Stimulated activated naive CD8-positive, alpha-beta T cell treated with anti-CD3 and anti-CD28 coated beads, Interleukin-15, amount 100 ng/mL, for 72 hours (primary cell): ENCODE measurements at regions not wholly inside any gene's neighbourhood (a gene's known extent, or its start where the extent isn't known, plus 50 kb on each side); places are given as distances from the start of the nearest gene placed in this dataset.

ENCODE experiments used
- ATAC-seq: fragments of 150-1000 bp; cut with Tn5 transposase; 2 replicates; pipeline ENCODE4 v1.10.0; 2021; ENCODE audit warnings: mild to moderate bottlenecking, moderate library complexity
- DNase-seq, 2 donors: peaks; one replicate each; pipeline ENCODE4 v3.0.0; 2021 to 2022
- H3K27ac Mint-ChIP-seq, 2 donors: one replicate each; pipeline ENCODE4 v1.8.0; 2022; ENCODE audit warnings: mild to moderate bottlenecking in 2 of 2, mixed read lengths in 2 of 2, moderate library complexity in 2 of 2
- H3K27me3 Mint-ChIP-seq: one replicate; pipeline ENCODE4 v1.8.0; 2022; ENCODE audit warnings: mixed read lengths
- H3K4me1 Mint-ChIP-seq: one replicate; pipeline ENCODE4 v1.8.0; 2022; ENCODE audit warnings: mild to moderate bottlenecking, mixed read lengths
- H3K4me3 Mint-ChIP-seq, 2 donors: one replicate each; pipeline ENCODE4 v1.8.0; 2022; ENCODE audit warnings: mild to moderate bottlenecking in 2 of 2, mixed read lengths in 2 of 2, moderate library complexity in 1 of 2
- H3K9me3 Mint-ChIP-seq, 2 donors: one replicate each; pipeline ENCODE4 v1.8.0; 2022; ENCODE audit warnings: mixed read lengths in 2 of 2

DNA sequence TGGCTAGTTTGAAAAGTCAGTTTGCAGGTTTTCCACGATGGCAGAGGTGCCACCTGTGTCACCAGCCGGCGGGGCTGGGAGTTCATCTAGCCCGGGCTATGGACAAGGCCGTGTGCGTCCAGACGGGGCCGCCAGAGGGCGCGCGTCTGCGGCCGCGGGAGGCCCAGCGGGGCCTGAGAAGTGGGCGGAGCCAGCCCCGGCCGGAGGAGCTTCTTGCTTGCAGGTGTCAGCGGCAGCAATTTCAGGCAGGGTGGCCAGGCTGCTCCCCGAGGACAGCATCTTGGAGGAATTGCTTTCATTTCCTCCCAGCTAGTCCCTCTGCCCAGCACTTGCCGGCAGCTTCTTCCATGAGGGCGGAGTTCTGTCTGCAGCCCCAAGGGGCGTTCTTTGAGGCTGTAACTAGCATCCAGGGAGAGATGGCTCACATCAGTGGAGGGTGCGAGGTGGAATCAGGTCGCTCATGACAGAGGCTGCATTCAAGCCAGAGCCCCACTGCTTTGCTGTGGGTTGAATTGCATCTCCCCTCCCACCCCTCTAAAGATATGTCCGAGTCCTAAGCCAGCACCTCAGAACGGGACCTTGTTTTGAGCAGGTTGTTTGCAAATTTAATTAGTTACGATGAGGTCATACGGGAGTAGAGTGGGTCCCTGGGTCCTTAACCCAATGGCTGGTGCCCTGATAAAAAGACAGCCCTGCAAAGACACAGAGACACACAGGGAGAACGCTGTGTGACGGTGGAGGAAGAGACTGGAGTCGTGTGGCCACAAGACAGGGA lies 85.9 kb upstream of the MKI67 start:
- ATAC-seq = peak; percentile 79
- H3K27ac Mint-ChIP-seq = peak overlapping the region in 1 of 2 donors; percentile 92
- H3K9me3 Mint-ChIP-seq = no peaks in the 10 kb centered on the region
- DNase-seq = peak; percentile 85
- H3K4me3 Mint-ChIP-seq = peak overlapping the region; percentile 74 to 76
- H3K27me3 Mint-ChIP-seq = no peaks in the 10 kb centered on the region
- H3K4me1 Mint-ChIP-seq = peaks cover 22% of the 10 kb centered on the region

DNA sequence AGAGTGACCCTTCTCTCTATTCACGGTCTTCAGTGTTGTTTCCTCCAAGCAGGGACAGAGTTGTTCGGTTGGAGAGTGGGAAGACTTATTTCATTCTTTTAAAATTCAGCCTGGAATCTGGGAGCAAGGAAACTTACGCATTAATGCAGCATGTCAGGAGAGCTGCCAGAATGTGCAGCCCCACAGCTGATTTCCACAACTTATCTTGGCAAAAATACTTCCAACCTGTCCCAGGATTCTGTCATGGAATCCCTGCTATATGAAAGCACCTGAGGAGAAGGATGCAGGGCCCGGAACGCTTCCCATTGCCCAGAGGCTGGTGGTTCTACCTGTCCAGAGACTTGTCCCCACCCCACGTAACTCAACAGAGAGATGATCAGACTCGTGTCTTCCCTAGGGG lies 86.9 kb upstream of the MKI67 start:
- ATAC-seq (no peak), DNase-seq (no peak)
- H3K27me3 Mint-ChIP-seq = no peaks in the 10 kb centered on the region
- H3K4me1 Mint-ChIP-seq = peaks cover 25% of the 10 kb centered on the region
- H3K27ac Mint-ChIP-seq = no peak overlapping the region
- H3K9me3 Mint-ChIP-seq = no peaks in the 10 kb centered on the region
- H3K4me3 Mint-ChIP-seq = no peak overlapping the region

DNA sequence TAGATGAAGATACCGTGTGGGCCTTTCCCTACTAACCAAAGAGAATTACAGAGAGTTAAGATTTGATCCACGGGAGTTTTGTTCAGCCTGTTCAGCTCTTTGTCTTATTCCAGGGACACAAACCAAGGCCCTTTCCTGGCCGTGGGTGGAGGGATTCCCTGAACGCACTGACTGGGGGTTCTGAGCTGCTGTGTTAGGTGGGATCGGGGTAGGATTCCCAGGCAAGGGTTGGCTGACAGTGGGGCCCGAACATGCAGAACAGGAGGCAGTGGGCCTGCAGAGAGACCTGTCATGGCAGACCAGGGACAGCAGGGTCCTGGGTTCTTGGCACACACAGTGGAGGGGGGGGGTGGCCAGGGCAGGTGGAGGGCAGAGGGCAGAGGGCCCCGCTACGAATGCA lies 89.5 kb upstream of the MKI67 start:
- H3K27me3 Mint-ChIP-seq = no peaks in the 10 kb centered on the region

DNA sequence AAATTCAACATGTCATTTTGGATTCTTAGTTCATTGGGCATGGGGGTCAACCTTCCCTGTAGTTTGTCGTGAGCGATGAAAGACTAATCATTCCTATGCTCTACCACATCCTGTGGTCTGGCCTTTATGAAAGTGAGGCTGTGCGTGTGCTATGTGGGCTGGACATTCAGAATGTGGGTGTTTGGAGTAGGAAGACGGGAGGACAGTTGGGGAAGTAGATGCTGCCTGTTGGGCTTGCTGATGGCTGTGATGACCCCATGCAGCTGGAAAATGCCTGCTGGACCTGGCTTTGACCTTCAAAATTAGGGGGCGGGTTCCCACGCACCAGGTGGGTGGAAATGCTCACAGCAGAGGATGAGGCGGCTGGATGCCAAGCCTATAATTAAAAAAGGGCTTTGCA lies 90.9 kb upstream of the MKI67 start:
- ATAC-seq = no peak

More for the DNA sequence above, 89.5 kb upstream of the MKI67 start:
- no peak for DNase-seq
- no peak for ATAC-seq
- H3K9me3 Mint-ChIP-seq = no peaks in the 10 kb centered on the region
- H3K27ac Mint-ChIP-seq = no peak overlapping the region
- H3K4me3 Mint-ChIP-seq = no peak overlapping the region
- peaks cover 21% of the 10 kb centered on the region for H3K4me1 Mint-ChIP-seq

DNA sequence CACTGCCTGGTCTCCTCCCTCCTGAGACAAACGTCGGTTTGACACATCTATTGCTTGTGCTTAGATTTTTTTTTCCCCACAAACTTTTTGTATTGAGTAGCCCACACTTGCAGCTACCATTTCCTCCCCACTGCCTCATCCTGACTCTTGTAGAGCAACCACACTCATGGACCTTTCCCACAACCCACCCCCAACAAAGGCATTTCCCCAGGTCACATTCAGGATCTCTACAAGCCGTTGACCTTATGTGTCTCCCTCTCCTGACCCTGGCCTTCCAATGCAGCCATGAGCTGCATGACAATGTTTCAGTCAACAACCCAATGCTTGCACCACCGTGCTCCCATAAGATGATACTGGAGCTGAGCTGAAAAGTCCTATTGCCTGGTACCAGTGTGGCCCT lies 91.9 kb upstream of the MKI67 start:
- H3K4me3 Mint-ChIP-seq = no peak overlapping the region
- H3K9me3 Mint-ChIP-seq = no peaks in the 10 kb centered on the region
- H3K27me3 Mint-ChIP-seq = peaks cover 17% of the 10 kb centered on the region
- H3K4me1 Mint-ChIP-seq = peaks cover 20% of the 10 kb centered on the region
- ATAC-seq = no peak
- no peak overlapping the region for H3K27ac Mint-ChIP-seq
- no peak for DNase-seq

More for the DNA sequence above, 90.9 kb upstream of the MKI67 start:
- H3K4me3 Mint-ChIP-seq = no peak overlapping the region
- H3K27ac Mint-ChIP-seq = no peak overlapping the region
- H3K27me3 Mint-ChIP-seq = peaks cover 13% of the 10 kb centered on the region
- peaks cover 25% of the 10 kb centered on the region for H3K4me1 Mint-ChIP-seq
- DNase-seq = no peak
- no peaks in the 10 kb centered on the region for H3K9me3 Mint-ChIP-seq

DNA sequence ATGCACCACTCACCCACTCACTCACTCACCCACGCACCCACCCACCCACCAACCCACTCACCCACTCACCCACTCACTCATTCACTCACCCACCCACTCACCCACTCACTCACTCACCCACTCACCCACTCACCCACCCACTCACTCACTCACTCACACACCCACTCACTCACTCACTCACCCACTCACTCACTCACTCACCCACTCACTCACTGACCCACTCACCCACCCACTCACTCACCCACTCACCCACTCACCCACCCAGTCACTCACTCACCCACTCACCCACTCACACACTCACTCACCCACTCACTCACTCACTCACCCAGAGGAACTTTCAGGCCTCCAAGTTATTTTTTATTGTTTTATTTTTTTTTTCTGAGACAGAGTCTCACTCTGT lies 93.1 kb upstream of the MKI67 start:
- Mint-ChIP-seq H3K4me3 (no peak overlapping the region), H3K27me3 (peaks cover 17% of the 10 kb centered on the region), H3K27ac (peak overlapping the region in 1 of 2 donors; percentile 93), H3K4me1 (peaks cover 20% of the 10 kb centered on the region), H3K9me3 (no peaks in the 10 kb centered on the region)
- no peak for DNase-seq
- ATAC-seq = no peak

DNA sequence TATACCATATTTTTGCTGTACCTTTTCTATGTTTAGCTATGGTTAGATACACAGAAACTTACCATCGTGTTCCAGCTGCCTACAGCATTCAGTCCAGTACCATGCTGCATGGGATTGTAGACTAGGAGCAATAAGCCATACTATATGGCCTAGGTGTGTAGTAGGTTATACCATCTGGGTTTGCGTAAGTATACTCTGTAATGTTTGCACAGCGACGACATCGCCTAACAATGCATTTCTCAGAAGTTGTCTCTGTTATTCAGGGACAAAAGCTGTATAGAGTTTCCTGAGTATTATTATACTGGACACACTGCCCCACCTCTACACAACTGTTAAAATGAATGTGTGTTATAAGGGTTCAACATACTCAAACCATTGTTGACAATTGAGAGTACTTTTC lies 93.8 kb upstream of the MKI67 start:
- ATAC-seq (no peak), DNase-seq (no peak)
- H3K27me3 Mint-ChIP-seq = peaks cover 17% of the 10 kb centered on the region
- no peak overlapping the region for H3K4me3 Mint-ChIP-seq
- peaks cover 20% of the 10 kb centered on the region for H3K4me1 Mint-ChIP-seq
- H3K9me3 Mint-ChIP-seq = no peaks in the 10 kb centered on the region
- no peak overlapping the region for H3K27ac Mint-ChIP-seq

DNA sequence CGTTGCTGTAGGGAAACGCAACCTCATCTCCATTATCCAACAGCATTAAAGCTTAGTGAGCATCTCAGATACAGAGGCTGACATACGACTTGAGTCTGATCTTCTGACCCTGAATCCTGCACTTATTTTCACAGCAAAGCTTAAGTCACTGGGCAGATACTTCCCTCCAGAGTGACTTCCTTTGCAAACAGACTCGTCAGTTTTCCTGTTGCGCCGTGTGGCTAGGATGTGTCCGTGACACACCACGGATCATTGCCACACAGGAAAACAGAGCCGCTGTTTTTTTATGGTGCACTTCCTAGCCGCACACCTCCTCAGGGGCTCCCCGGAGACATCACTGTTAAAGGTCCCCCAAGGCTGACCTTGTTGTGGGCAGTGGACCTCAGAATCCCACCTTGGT lies 94.9 kb upstream of the MKI67 start:
- Mint-ChIP-seq H3K27ac (no peak overlapping the region), H3K27me3 (peaks cover 18% of the 10 kb centered on the region), H3K4me1 (peaks cover 20% of the 10 kb centered on the region), H3K9me3 (peaks cover 4 to 8% of the 10 kb centered on the region in 2 donors), H3K4me3 (peak overlapping the region in 1 of 2 donors; percentile 27)
- DNase-seq = no peak
- no peak for ATAC-seq

DNA sequence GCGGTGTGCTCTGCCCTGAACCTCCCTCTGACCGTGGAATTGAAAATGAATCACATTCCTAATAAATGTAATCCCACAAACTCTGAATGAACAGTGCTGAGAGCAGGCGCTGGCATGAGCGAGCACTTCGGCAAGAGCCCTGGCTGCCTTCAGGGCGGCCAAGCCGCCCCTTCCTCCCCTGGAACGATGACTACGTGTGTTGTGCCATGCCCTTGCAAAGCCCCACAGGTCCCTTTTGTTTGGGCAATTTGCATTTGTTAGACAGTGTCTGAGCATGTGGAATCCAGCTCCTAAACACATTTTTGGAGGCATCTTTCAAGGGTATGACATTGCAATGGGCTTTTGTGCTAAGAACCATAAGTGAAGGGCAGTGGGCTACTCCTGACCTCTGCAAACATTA lies 95.6 kb upstream of the MKI67 start:
- Mint-ChIP-seq H3K9me3 (peaks cover 4 to 15% of the 10 kb centered on the region in 2 donors), H3K4me3 (peak overlapping the region in 1 of 2 donors; percentile 27), H3K27ac (no peak overlapping the region), H3K27me3 (peaks cover 25% of the 10 kb centered on the region), H3K4me1 (peaks cover 19% of the 10 kb centered on the region)
- DNase-seq (no peak), ATAC-seq (no peak)

DNA sequence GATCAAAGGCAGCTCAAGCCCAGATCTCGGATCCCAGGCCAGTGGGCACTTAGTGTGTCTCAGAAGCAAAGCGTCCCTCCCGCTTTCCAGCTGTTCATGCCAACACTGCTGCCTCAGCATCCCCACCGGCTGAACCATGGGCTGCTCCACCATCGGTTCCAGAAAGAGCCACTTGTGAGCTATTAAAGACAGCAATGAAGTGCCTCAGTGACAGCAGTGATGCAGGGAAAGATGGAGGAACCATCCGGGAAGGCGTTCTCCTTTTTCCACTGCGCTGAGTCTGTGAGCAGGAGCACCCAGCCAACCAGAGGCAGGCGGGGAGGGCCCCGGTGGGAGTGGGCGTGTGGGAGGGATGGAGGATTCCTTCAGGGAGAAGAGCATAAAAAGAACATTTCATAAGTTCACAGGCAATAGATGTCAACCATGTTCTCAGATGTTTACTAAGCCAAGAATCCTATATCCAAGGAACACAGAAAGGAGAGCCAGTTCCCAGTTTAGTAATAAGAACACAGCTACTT lies 96.2 kb upstream of the MKI67 start:
- H3K4me3 Mint-ChIP-seq = no peak overlapping the region
- H3K27me3 Mint-ChIP-seq = peaks cover 31% of the 10 kb centered on the region
- H3K4me1 Mint-ChIP-seq = peaks cover 13% of the 10 kb centered on the region
- DNase-seq (no peak), ATAC-seq (no peak)
- H3K9me3 Mint-ChIP-seq = peaks cover 4 to 16% of the 10 kb centered on the region in 2 donors
- no peak overlapping the region for H3K27ac Mint-ChIP-seq

DNA sequence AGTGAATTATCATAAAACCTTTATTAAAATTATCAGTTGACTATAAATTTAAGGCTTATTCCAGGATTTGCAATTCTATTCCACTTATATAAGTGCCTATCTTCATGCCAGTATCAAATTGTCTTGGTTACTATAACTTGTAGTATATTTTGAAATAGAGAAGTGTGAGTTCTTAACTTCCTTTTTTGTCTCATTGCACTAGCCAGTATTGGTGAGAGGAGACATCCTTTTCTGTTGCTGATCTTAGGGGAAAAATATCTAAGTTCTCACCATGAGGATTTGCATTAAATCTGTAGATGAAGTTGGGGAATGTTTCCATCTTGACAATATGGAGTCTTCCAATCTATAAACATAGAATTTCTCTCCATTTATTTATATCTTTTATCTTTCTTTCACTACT lies 104.2 kb upstream of the MKI67 start:
- H3K27ac Mint-ChIP-seq = no peak overlapping the region
- ATAC-seq (no peak), DNase-seq (no peak)
- H3K4me1 Mint-ChIP-seq = no peaks in the 10 kb centered on the region
- H3K9me3 Mint-ChIP-seq = peaks cover 20 to 37% of the 10 kb centered on the region in 2 donors
- H3K4me3 Mint-ChIP-seq = no peak overlapping the region
- peaks cover 15% of the 10 kb centered on the region for H3K27me3 Mint-ChIP-seq

DNA sequence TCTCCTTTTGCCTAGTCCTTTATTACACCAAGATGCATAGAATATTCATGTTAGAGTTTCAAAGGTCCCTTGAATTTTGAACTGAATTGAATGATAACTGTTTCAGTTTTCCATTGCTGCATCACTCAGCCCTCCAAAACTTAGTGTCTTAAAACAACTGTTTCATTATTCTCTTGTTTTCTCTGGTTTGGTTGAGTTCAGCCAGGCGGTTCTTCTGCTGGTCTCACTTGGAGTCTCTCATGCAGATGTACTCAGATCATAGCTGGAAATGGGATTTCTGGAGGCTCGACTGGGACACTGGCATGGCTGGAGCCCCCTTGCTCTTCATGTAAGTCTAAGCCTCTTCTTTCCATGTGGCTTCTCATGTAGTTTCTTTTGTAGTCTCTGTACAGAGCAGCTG lies 107.2 kb upstream of the MKI67 start:
- Mint-ChIP-seq H3K27me3 (no peaks in the 10 kb centered on the region), H3K4me3 (no peak overlapping the region), H3K9me3 (peaks cover 11 to 16% of the 10 kb centered on the region in 2 donors), H3K4me1 (no peaks in the 10 kb centered on the region), H3K27ac (no peak overlapping the region)
- DNase-seq (no peak), ATAC-seq (no peak)

DNA sequence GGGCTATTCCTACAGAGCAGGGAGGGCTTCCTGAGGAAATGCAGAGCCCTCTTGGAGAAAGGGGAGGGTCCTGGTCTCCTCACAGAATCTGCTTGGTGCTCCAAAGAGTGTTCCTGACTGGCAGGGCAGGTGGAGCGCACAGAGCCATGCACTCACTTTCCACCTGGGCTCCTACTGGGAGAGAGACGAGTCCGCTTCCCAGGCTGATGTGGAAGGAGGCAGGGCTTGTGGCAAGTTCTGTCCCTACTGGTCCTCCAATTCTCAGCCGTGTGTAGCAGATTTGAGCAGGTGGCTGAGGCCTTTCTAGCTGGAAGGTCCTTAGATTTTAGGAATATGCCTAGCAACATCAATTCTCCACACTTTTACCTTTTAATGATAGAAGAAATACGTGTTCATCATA lies 111.5 kb upstream of the MKI67 start:
- H3K9me3 Mint-ChIP-seq = peaks cover 11 to 15% of the 10 kb centered on the region in 2 donors
- H3K27ac Mint-ChIP-seq = no peak overlapping the region
- no peak for DNase-seq
- H3K4me1 Mint-ChIP-seq = no peaks in the 10 kb centered on the region
- no peak for ATAC-seq
- H3K27me3 Mint-ChIP-seq = no peaks in the 10 kb centered on the region
- no peak overlapping the region for H3K4me3 Mint-ChIP-seq

DNA sequence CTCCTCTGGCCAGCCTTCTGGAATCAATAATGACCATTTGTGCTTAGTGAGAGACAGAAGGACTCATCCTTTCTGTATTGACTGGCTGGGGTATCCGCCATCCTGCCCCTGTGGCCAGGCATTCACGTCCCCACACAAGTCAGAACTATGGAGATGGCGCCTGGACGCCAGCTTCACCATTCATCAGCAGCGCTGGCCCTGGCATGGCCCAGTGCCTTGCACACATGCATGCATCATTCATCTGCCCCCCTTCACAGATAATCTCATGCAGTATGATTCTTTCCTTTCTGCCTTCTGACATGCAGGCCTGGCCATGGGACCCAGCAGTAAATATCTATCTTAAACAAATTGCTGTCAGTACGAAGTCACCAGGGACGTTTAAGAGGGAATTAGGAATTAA lies 114.8 kb upstream of the MKI67 start:
- H3K9me3 Mint-ChIP-seq = no peaks in the 10 kb centered on the region
- no peaks in the 10 kb centered on the region for H3K27me3 Mint-ChIP-seq
- no peaks in the 10 kb centered on the region for H3K4me1 Mint-ChIP-seq
- DNase-seq (no peak), ATAC-seq (no peak)
- no peak overlapping the region for H3K4me3 Mint-ChIP-seq
- H3K27ac Mint-ChIP-seq = no peak overlapping the region

DNA sequence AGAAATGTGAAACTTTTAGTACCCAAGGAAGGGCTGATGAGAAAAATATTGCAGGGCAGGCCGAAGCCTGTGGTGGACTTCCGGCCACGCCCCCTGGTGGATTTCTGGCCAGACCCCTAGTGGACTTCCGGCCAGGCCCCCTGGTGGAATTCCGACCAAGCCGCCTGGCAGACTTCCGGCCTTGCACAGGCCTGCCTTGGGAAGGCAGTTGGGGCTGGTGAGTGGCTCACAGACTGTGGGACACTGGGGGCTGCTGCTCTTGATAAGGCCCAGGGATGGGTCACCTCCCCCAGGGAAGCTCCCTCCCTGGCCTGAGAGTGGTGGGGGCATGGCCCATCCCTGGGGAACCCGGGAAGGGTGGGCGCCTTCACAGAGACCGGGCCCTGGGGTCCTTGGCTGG lies 116.4 kb upstream of the MKI67 start:
- no peak for DNase-seq
- no peak overlapping the region for H3K4me3 Mint-ChIP-seq
- no peak overlapping the region for H3K27ac Mint-ChIP-seq
- no peaks in the 10 kb centered on the region for H3K9me3 Mint-ChIP-seq
- H3K4me1 Mint-ChIP-seq = no peaks in the 10 kb centered on the region
- ATAC-seq = peak; percentile 33
- no peaks in the 10 kb centered on the region for H3K27me3 Mint-ChIP-seq

DNA sequence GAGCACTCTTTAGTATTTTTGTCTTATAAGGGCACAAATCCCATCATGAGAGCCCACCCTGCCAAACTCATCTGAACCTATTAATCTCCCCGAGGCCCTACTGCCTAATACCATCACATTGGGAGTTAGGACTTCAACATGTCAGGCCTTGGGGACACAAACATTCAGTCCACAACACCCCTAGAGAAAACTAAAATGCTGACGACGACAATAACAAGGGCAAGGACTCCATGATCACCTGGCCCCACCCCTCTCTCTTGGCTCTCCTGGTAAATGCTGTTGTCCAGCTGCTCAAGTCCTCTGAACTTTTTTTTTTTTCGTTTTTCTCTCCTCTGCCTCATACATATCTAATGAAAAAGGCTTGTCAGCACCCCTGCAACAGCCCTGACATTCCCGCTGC lies 118.8 kb upstream of the MKI67 start:
- ATAC-seq (no peak), DNase-seq (no peak)
- no peaks in the 10 kb centered on the region for H3K4me1 Mint-ChIP-seq
- no peaks in the 10 kb centered on the region for H3K27me3 Mint-ChIP-seq
- H3K9me3 Mint-ChIP-seq = no peaks in the 10 kb centered on the region
- H3K27ac Mint-ChIP-seq = no peak overlapping the region
- no peak overlapping the region for H3K4me3 Mint-ChIP-seq

DNA sequence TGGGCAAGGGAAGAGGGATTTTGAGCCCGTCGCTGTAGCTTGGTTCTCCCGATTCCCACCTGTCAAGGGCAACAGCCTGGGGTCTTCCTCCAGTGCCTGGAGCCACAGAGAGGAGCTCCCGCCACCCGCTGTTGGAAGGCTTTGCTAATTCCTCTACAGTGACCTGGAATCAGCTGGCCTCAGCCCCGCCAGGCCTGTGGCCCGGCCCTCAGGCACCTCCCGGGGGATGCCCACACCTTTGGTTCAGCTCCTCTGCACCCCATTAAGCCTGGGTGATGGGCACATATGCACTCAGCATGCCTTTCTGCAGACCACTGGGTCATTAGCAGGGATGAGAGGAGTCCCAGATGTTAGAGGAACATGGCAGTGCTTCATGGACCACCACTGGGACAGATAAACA lies 121.4 kb upstream of the MKI67 start:
- H3K9me3 Mint-ChIP-seq = no peaks in the 10 kb centered on the region
- peak overlapping the region in 1 of 2 donors; percentile 69 for H3K27ac Mint-ChIP-seq
- no peak overlapping the region for H3K4me3 Mint-ChIP-seq
- H3K4me1 Mint-ChIP-seq = no peaks in the 10 kb centered on the region
- peaks cover 6% of the 10 kb centered on the region for H3K27me3 Mint-ChIP-seq
- DNase-seq (no peak), ATAC-seq (no peak)
